Glomerular visceral epithelial cell (primary cell): ENCODE measurements at regions not wholly inside any gene's neighbourhood (a gene's known extent, or its start where the extent isn't known, plus 50 kb on each side); places are given as distances from the start of the nearest gene placed in this dataset.
"Not testable (repeated sequence)": the region's sequence is repeated elsewhere in the genome, so short reads cannot be mapped to it uniquely, and the experiment has no call there.

ENCODE experiments used
- DNase-seq: peaks from one replicate; pipeline ENCODE4 v3.0.0-alpha.2; 2016; ENCODE audit errors: extremely low spot score

GRCh38 chr4:110364911-110365520 is 110.9 kb upstream of the ENPEP start:
- DNase-seq: no peak

- peak; percentile 91 for DNase-seq
Observed at GRCh38 chr4:110361921-110362320, 114.0 kb upstream of the ENPEP start.

- no peak for DNase-seq
Observed at GRCh38 chr4:110359076-110359475, 116.9 kb upstream of the ENPEP start.

- peak; percentile 12 for DNase-seq
Observed at GRCh38 chr4:110357521-110357920, 118.4 kb upstream of the ENPEP start.

GRCh38 chr4:110354460-110354859 is 121.5 kb upstream of the ENPEP start:
- no peak for DNase-seq

GRCh38 chr4:110352670-110353442 is 123.1 kb upstream of the ENPEP start:
- no peak for DNase-seq

- DNase-seq: no peak
Observed at GRCh38 chr4:110348711-110349383, 127.1 kb upstream of the ENPEP start.

GRCh38 chr4:110347805-110348204 is 128.2 kb upstream of the ENPEP start:
- no peak for DNase-seq

GRCh38 chr4:110344165-110344564 is 131.8 kb upstream of the ENPEP start:
- peak; percentile 46 for DNase-seq

- DNase-seq: no peak
Observed at GRCh38 chr4:110343534-110343933, 132.4 kb upstream of the ENPEP start.

GRCh38 chr4:110341118-110341517 is 134.8 kb upstream of the ENPEP start:
- not testable (repeated sequence) for DNase-seq

- DNase-seq: no peak
Observed at GRCh38 chr4:110335399-110335798, 137.0 kb upstream of the ELOVL6 start.

GRCh38 chr4:110332483-110332882 is 134.1 kb upstream of the ELOVL6 start:
- DNase-seq: no peak

- peak; percentile 68 for DNase-seq
Observed at GRCh38 chr4:110326426-110326825, 128.0 kb upstream of the ELOVL6 start.

- DNase-seq: no peak
Observed at GRCh38 chr4:110310795-110311194, 112.4 kb upstream of the ELOVL6 start.

GRCh38 chr4:110309675-110310074 is 111.3 kb upstream of the ELOVL6 start:
- no peak for DNase-seq

GRCh38 chr4:110306303-110306702 is 107.9 kb upstream of the ELOVL6 start:
- no peak for DNase-seq

GRCh38 chr4:110305455-110305854 is 107.0 kb upstream of the ELOVL6 start:
- no peak for DNase-seq

- no peak for DNase-seq
Observed at GRCh38 chr4:110296892-110297291, 98.5 kb upstream of the ELOVL6 start.

GRCh38 chr4:110294165-110294564 is 95.8 kb upstream of the ELOVL6 start:
- no peak for DNase-seq

GRCh38 chr4:110292994-110293744 is 94.8 kb upstream of the ELOVL6 start:
- no peak for DNase-seq

GRCh38 chr4:110290511-110290910 is 92.1 kb upstream of the ELOVL6 start:
- DNase-seq: no peak
